Kidney (tissue), 13 donors: ENCODE measurements at regions not wholly inside any gene's neighbourhood (a gene's known extent, or its start where the extent isn't known, plus 50 kb on each side); places are given as distances from the start of the nearest gene placed in this dataset.

ENCODE experiments used
- DNase-seq, 5 donors: peaks; one replicate each; pipeline ENCODE4 v3.0.0-alpha.2; 2013 to 2020
- FAIRE-seq: peaks from 2 replicates; lab custom pipeline; 2012; peaks lifted over from hg19 to GRCh38; lab: Jason Lieb, UNC
- H3K27ac ChIP-seq, 2 donors: one replicate each; pipeline ENCODE4 v1.7.0; 2013; ENCODE audit warnings: low read depth in 2 of 2, low read length in 2 of 2, inconsistent platforms in 1 of 2
- H3K27me3 ChIP-seq: one replicate; pipeline ENCODE4 v1.7.1; 2013; ENCODE audit warnings: low read length, inconsistent platforms; ENCODE audit not compliant: control insufficient read depth, insufficient read depth
- H3K36me3 ChIP-seq, 3 donors: one replicate each; pipeline versions ENCODE4 v1.7.0 to v1.7.1; 2013; ENCODE audit warnings: low read length in 3 of 3, control low read depth in 1 of 3, inconsistent platforms in 1 of 3; ENCODE audit not compliant: insufficient read depth in 3 of 3, control insufficient read depth in 2 of 3
- H3K4me1 ChIP-seq, 3 donors: one replicate each; pipeline versions ENCODE4 v1.7.0 to v1.7.1; 2013; ENCODE audit warnings: low read length in 3 of 3, inconsistent platforms in 1 of 3, low read depth in 1 of 3; ENCODE audit not compliant: control insufficient read depth in 2 of 3, insufficient read depth in 2 of 3
- H3K4me3 ChIP-seq, 3 donors: one replicate each; pipeline versions ENCODE4 v1.7.0 to v1.8.1; 2013; ENCODE audit warnings: low read length in 3 of 3, control low read depth in 1 of 3, inconsistent platforms in 1 of 3
- H3K9ac ChIP-seq, 3 donors: one replicate each; pipeline versions ENCODE4 v1.7.0 to v1.7.1; 2013; ENCODE audit warnings: low read length in 3 of 3, control low read depth in 1 of 3, inconsistent platforms in 1 of 3
- H3K9me3 ChIP-seq, 3 donors: one replicate each; pipeline versions ENCODE4 v1.7.0 to v1.7.1; 2013; ENCODE audit warnings: low read length in 3 of 3, control low read depth in 1 of 3, inconsistent platforms in 1 of 3; ENCODE audit not compliant: control insufficient read depth in 2 of 3, insufficient read depth in 1 of 3
- intact Hi-C: fragments of 100-400 bp; cut with DNase I; formaldehyde crosslinking; loops from one replicate; pipeline ENCODE4 v1.11.1; 2022
- TF ChIP-seq, protein P1 (sequence below): IDR thresholded peaks from 3 replicates; pipeline ENCODE4 v1.5.1; 2012; ENCODE audit warnings: mild to moderate bottlenecking, moderate library complexity, borderline replicate concordance; ENCODE audit not compliant: insufficient read depth; ENCODE audit errors: extremely low read depth
- donor health status: control.
- donor health status: control.
- donor health status: control.
- donor health status: control.
- donor health status: control.
- donor health status: DM: yes; HTN: yes; CAD: no.
- donor health status: Normal renal cell carcinoma (clear cell type).

DNA sequence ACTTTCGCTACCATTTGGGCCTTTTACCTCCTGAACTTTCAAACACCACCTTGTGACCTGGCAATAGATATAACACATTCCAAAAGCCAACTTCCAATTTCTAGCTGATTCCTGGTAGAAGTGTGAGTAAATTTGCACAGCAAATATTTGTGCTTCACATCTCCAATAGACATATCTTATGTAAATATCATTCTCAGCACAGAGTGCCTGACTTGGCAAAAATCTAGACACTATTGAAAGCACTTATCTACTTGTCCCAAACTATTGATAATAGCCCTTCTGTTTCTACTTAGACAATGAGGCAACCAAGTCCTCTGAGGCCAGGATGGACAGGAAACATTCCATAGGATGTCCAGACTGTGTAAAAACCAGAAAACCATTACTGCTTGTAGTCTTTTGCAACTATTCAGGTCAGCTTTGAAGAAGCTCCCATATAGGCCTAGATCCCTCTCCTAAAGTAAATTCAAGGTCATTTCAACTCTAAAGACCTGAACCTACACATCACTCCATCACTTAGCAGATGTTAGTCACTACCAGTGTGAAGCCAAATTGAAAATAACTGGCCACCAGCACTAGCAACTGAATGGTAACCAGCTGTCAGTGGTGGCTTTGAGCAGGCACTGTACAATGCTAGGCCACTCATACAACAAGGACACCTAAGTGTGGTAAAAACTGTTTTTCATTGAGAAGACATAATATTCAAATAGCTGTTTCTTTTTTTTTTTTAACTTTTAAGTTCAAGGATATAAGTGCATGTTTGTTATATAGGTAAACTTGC lies 95.3 kb upstream of the RSPO3 start:
- H3K4me1 ChIP-seq = no peaks in the 10 kb centered on the region
- TF ChIP-seq, protein P1, sequence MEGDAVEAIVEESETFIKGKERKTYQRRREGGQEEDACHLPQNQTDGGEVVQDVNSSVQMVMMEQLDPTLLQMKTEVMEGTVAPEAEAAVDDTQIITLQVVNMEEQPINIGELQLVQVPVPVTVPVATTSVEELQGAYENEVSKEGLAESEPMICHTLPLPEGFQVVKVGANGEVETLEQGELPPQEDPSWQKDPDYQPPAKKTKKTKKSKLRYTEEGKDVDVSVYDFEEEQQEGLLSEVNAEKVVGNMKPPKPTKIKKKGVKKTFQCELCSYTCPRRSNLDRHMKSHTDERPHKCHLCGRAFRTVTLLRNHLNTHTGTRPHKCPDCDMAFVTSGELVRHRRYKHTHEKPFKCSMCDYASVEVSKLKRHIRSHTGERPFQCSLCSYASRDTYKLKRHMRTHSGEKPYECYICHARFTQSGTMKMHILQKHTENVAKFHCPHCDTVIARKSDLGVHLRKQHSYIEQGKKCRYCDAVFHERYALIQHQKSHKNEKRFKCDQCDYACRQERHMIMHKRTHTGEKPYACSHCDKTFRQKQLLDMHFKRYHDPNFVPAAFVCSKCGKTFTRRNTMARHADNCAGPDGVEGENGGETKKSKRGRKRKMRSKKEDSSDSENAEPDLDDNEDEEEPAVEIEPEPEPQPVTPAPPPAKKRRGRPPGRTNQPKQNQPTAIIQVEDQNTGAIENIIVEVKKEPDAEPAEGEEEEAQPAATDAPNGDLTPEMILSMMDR = no peak
- H3K9ac ChIP-seq = no peak overlapping the region
- H3K27ac ChIP-seq = no peak overlapping the region
- no peaks in the 10 kb centered on the region for H3K9me3 ChIP-seq
- H3K4me3 ChIP-seq = no peak overlapping the region
- no peaks in the 10 kb centered on the region for H3K27me3 ChIP-seq
- intact Hi-C loops = no loop called here
- no peaks in the 10 kb centered on the region for H3K36me3 ChIP-seq
- FAIRE-seq (no peak), DNase-seq (no peak)

DNA sequence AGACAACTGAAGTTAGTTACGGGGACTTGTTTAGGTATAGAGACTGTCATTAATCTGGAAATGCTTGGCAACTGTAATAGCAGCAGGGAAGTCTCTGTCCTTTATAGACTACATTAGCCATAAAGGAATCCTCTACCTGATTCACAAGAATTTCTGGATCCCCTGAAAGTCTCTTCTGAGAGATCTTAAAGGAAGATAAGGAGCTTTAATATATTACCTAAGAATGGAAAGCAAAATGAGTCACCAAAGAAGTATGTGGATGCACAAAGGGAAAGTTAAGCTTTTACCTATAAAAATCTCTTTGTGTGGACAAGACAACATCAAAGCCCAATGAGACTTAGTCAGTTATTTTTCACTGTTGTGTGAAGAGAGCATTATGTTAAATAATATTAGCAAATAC lies 92.2 kb upstream of the RSPO3 start:
- intact Hi-C loops = no loop called here
- no peaks in the 10 kb centered on the region for H3K27me3 ChIP-seq

GRCh38 chr6:127030111-127030510 lies 88.4 kb upstream of the RSPO3 start:
- Histone ChIP-seq H3K27ac (no peak overlapping the region), H3K36me3 (no peaks in the 10 kb centered on the region), H3K9ac (no peak overlapping the region), H3K4me1 (no peaks in the 10 kb centered on the region), H3K9me3 (no peaks in the 10 kb centered on the region), H3K27me3 (no peaks in the 10 kb centered on the region), H3K4me3 (no peak overlapping the region)
- intact Hi-C loops = no loop called here
- FAIRE-seq (no peak), DNase-seq (no peak)
- TF ChIP-seq, protein P1 = no peak

More for the DNA sequence above, 92.2 kb upstream of the RSPO3 start:
- Histone ChIP-seq H3K9ac (no peak overlapping the region), H3K27ac (no peak overlapping the region), H3K4me3 (no peak overlapping the region), H3K9me3 (no peaks in the 10 kb centered on the region), H3K4me1 (no peaks in the 10 kb centered on the region), H3K36me3 (no peaks in the 10 kb centered on the region)
- TF ChIP-seq, protein P1 = no peak
- FAIRE-seq (no peak), DNase-seq (no peak)

- intact Hi-C loops = no loop called here
- no peaks in the 10 kb centered on the region for H3K36me3 ChIP-seq
- no peak for FAIRE-seq
- H3K9ac ChIP-seq = no peak overlapping the region
- no peak overlapping the region for H3K27ac ChIP-seq
- H3K27me3 ChIP-seq = no peaks in the 10 kb centered on the region
- no peaks in the 10 kb centered on the region for H3K4me1 ChIP-seq
- TF ChIP-seq, protein P1 = no peak
- DNase-seq = no peak
- H3K9me3 ChIP-seq = no peaks in the 10 kb centered on the region
- no peak overlapping the region for H3K4me3 ChIP-seq
Measured at GRCh38 chr6:127030836-127031235, 87.6 kb upstream of the RSPO3 start.
